Osteoblast (primary cell): ENCODE measurements at regions not wholly inside any gene's neighbourhood (a gene's known extent, or its start where the extent isn't known, plus 50 kb on each side); places are given as distances from the start of the nearest gene placed in this dataset.

Source experiments
- DNase-seq: peaks from one replicate; pipeline ENCODE4 v3.0.0; 2011; ENCODE audit warnings: low spot score, mixed read lengths; ENCODE audit not compliant: insufficient read length; ENCODE audit errors: missing footprints
- H2AFZ ChIP-seq: 2 replicates; pipeline ENCODE4 v1.6.0; 2011; ENCODE audit warnings: mild to moderate bottlenecking, low read length
- H3K27ac ChIP-seq: 2 replicates; pipeline ENCODE4 v1.5.1; 2011; ENCODE audit warnings: mild to moderate bottlenecking, low read depth, low read length, moderate library complexity
- H3K27me3 ChIP-seq: 2 replicates; pipeline ENCODE4 v1.6.0; 2012; ENCODE audit warnings: mild to moderate bottlenecking, control low read depth, inconsistent platforms, low read length, moderate library complexity; ENCODE audit not compliant: insufficient read depth
- H3K36me3 ChIP-seq: 2 replicates; pipeline ENCODE4 v1.5.1; 2011; ENCODE audit warnings: mild to moderate bottlenecking, low read length, control low read depth, moderate library complexity; ENCODE audit not compliant: insufficient read depth
- H3K4me1 ChIP-seq: 2 replicates; pipeline ENCODE4 v1.5.1; 2011; ENCODE audit warnings: mild to moderate bottlenecking, low read length, control low read depth, moderate library complexity; ENCODE audit not compliant: insufficient read depth
- H3K4me2 ChIP-seq: 2 replicates; pipeline ENCODE4 v1.6.0; 2011; ENCODE audit warnings: mild to moderate bottlenecking, low read length; ENCODE audit not compliant: insufficient read depth
- H3K4me3 ChIP-seq: fragments of 200-600 bp; sonication (generic); 3 replicates; pipeline ENCODE4 v1.5.1; 2012; ENCODE audit warnings: mild to moderate bottlenecking, low read length, inconsistent platforms; ENCODE audit not compliant: insufficient read depth
- H3K79me2 ChIP-seq: 2 replicates; pipeline ENCODE4 v1.6.0; 2012; ENCODE audit warnings: mild to moderate bottlenecking, low read length, control low read depth, inconsistent platforms; ENCODE audit not compliant: insufficient read depth
- H3K9me3 ChIP-seq: 2 replicates; pipeline ENCODE4 v1.5.1; 2011; ENCODE audit warnings: low read depth, low read length, control low read depth
- H4K20me1 ChIP-seq: 2 replicates; pipeline ENCODE4 v1.6.0; 2012; ENCODE audit warnings: mild to moderate bottlenecking, low read length, control low read depth; ENCODE audit not compliant: insufficient read depth
- TF ChIP-seq, protein P1 (sequence below): IDR thresholded peaks from 2 replicates; pipeline ENCODE4 v1.5.1; 2011; ENCODE audit warnings: mild to moderate bottlenecking, low read depth, low read length, moderate library complexity; ENCODE audit errors: extremely low read depth

DNA sequence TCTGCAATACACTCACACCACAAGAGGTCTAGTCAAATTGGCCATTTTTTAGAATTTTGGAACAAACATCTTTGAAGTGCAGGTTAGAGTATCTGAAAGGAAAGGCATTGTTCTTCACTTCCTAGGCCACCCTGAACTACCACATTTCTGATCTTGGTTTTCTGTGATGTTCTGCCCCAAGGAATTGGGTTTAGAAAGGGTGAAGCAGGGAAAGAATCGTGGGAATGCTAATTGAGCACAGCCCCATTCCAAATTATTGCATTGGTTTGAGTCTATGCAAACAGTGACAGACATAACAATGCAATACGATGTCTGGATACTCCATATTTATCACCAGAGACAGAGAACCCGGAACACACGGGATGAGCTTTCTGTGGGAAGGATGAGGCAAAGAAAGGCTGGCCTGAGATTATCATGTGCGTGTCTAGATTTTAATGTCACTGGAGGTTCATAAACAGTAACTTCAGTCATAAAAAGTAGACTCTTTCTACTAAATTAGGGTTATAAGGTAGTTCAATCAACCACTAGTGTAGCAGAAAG is 195.3 kb upstream of the BLID start:
- DNase-seq: no peak
- no peaks in the 10 kb centered on the region for H3K36me3 ChIP-seq
- H3K9me3 ChIP-seq: peaks cover 2% of the 10 kb centered on the region
- no peaks in the 10 kb centered on the region for H4K20me1 ChIP-seq
- peaks cover 65% of the 10 kb centered on the region for H3K27me3 ChIP-seq
- no peak overlapping the region for H3K4me2 ChIP-seq
- no peak overlapping the region for H3K27ac ChIP-seq
- H3K4me3 ChIP-seq: no peak overlapping the region
- no peak overlapping the region for H2AFZ ChIP-seq
- TF ChIP-seq, protein P1, sequence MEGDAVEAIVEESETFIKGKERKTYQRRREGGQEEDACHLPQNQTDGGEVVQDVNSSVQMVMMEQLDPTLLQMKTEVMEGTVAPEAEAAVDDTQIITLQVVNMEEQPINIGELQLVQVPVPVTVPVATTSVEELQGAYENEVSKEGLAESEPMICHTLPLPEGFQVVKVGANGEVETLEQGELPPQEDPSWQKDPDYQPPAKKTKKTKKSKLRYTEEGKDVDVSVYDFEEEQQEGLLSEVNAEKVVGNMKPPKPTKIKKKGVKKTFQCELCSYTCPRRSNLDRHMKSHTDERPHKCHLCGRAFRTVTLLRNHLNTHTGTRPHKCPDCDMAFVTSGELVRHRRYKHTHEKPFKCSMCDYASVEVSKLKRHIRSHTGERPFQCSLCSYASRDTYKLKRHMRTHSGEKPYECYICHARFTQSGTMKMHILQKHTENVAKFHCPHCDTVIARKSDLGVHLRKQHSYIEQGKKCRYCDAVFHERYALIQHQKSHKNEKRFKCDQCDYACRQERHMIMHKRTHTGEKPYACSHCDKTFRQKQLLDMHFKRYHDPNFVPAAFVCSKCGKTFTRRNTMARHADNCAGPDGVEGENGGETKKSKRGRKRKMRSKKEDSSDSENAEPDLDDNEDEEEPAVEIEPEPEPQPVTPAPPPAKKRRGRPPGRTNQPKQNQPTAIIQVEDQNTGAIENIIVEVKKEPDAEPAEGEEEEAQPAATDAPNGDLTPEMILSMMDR: no peak
- no peaks in the 10 kb centered on the region for H3K4me1 ChIP-seq
- no peaks in the 10 kb centered on the region for H3K79me2 ChIP-seq

DNA sequence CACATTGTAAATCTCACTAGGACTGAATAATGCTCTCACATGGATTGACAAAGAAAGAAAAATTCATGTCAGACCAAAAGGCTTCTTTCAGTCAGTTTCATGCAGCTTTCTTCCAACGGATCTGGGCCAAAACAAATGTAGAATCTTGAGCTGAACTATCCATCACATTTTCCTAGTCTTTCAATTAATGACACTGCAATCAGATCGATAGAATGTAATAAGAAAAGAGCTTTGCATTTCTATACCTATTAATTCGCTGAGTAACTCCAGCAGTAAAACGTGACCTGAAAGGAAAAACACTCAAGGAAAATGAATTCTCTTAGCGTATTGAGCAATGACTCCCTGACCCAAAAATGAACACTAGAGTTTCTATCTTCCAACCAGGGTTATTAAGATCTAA is 194.8 kb upstream of the BLID start:
- Histone ChIP-seq H3K4me1 (no peaks in the 10 kb centered on the region), H3K79me2 (no peaks in the 10 kb centered on the region), H2AFZ (no peak overlapping the region), H3K4me3 (no peak overlapping the region), H4K20me1 (no peaks in the 10 kb centered on the region), H3K27ac (no peak overlapping the region), H3K4me2 (no peak overlapping the region), H3K36me3 (no peaks in the 10 kb centered on the region), H3K9me3 (peaks cover 2% of the 10 kb centered on the region), H3K27me3 (peaks cover 68% of the 10 kb centered on the region)
- DNase-seq: no peak
- TF ChIP-seq, protein P1: no peak

GRCh38 chr11:122309262-122309925 is 193.4 kb upstream of the BLID start:
- no peak overlapping the region for H3K4me3 ChIP-seq
- H3K4me2 ChIP-seq: no peak overlapping the region
- DNase-seq: no peak
- H3K79me2 ChIP-seq: no peaks in the 10 kb centered on the region
- H3K36me3 ChIP-seq: no peaks in the 10 kb centered on the region
- H3K9me3 ChIP-seq: peaks cover 2% of the 10 kb centered on the region
- no peak overlapping the region for H3K27ac ChIP-seq
- H3K4me1 ChIP-seq: no peaks in the 10 kb centered on the region
- no peak overlapping the region for H2AFZ ChIP-seq
- H4K20me1 ChIP-seq: no peaks in the 10 kb centered on the region
- TF ChIP-seq, protein P1: no peak
- peaks cover 77% of the 10 kb centered on the region for H3K27me3 ChIP-seq

DNA sequence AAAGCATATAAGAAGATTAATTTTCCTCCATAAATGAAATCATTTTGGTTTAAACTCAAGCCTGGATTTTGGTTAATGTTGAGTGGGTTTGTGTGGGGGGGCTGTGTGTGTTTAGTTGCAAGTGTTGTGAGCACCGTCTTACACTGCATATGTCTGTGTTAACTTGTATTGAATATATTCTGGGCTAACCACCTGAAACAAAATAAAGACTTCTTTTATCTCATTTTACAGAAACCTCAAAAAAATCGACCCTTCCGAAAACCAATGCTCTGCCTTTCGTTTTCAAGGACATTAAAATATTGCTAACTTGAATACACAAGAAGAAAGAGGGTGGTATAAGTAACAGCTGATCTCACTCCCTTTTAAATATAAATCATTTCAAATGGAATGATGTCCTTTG is 192.2 kb upstream of the BLID start:
- no peak for DNase-seq
- H3K27ac ChIP-seq: no peak overlapping the region
- H2AFZ ChIP-seq: no peak overlapping the region
- H3K27me3 ChIP-seq: peaks cover 76% of the 10 kb centered on the region
- TF ChIP-seq, protein P1: no peak
- H3K9me3 ChIP-seq: peaks cover 2% of the 10 kb centered on the region
- no peaks in the 10 kb centered on the region for H3K79me2 ChIP-seq
- no peak overlapping the region for H3K4me2 ChIP-seq
- no peaks in the 10 kb centered on the region for H3K36me3 ChIP-seq
- H3K4me3 ChIP-seq: no peak overlapping the region
- H3K4me1 ChIP-seq: no peaks in the 10 kb centered on the region
- no peaks in the 10 kb centered on the region for H4K20me1 ChIP-seq
